ENCODE measurements at regions not wholly inside any gene's neighbourhood (a gene's known extent, or its start where the extent isn't known, plus 50 kb on each side); places are given as distances from the start of the nearest gene placed in this dataset.

DNA sequence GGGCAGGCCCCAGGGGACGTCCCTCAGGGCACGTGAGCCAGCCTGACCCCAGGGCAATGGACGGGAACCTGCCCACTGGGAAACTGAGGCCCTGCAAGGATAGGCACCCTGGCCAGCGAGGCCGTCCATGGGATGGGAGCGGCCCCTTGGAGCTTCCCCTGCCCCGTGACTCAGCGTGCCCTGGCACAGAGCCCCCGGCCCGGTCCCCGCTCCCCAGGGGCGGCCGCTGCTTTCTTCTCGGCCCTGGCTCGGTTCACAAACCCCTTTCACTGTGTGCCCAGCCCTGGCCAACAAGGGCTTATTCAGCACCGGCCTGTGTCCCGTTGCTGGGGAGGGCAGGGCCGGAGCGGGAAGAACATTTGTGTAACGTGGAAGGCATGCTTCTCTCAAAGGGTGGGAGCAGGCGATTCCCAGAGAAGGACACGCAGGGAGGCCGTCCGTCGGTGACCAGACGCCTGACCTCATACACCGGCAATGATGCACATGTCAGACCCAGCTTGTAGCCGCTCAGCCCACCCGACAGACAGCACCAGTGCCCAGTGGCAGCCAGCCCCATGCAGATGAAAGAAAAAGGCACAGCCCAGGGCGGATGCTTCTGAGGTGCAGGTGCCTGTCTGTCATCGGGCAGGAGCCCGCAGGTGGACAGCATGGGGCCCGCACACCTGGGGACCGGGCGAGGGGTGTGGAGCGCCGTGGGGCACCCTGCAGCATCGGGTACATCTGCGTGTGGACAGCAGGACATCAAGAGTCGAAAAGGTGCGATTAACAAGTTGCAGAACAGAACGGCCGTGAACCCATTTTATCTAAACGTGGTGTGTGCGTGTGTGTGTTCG is 94.5 kb downstream of the PDGFA start:
- no peak for DNase-seq

DNA sequence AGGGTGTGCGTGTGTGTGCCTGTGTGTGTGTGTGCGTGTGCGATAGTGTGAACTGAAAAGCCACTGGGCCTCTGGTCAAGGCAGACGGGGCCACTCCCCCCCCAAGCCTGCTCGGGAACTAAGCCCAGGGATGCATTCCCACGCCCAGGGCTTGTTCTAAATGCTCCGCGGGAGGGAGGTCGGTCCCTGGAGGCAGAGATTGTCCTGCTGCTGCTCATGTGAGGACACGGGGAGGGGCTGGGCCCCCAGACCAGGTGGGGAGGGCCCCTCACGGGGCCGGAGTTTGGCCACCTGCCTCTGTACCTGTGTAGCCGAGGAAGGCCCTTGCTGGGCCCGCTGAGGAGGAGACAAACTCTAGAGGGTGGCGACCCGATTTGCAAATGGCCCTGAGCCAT is 93.9 kb downstream of the PDGFA start:
- no peak for DNase-seq

DNA sequence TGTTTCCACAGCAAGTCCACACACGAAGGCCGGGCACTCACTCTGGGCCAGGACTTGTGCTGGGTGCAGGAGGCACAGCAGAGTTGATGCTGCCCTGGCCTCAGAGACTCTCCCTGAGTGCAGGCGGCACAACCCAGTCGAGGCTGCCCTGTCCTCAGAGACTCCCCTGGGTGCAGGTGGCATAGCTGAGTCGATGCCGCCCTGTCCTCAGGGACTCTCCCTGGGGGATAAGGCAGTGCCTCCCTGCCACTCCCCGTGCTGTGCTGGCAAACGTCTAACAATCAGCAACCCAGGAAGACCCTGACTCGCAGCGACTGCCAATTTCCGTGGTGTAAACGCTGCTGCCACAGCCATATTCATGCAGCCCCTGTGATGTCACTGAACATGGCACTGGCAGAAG is 93.1 kb downstream of the PDGFA start:
- no peak for DNase-seq

DNA sequence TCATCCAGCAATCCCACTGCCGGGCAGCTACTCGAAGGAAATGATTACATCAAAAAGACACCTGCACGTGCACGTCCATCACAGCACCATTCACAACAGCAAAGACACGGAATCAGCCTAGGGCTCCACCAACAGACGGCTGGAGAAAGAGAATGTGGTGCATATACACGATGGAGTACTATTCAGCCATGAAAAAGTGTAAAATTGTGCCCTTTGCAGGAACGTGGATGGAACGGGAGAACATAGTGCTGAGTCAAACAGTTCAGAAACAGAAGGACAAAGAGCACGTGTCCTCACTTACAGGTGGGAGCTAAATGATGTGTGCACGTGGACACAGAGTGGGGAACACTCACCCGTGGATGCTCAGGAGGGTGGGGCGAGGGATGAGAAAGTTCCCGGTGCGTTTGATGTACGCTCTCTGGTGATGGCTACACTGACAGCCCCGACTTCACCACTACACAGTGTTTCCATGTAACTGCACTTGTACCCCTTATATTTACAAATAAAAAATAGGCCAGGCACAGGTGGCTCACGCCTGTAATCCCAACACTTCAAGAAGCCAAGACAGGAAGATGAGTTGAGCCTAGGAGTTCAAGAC is 92.0 kb downstream of the PDGFA start:
- no peak for DNase-seq

DNA sequence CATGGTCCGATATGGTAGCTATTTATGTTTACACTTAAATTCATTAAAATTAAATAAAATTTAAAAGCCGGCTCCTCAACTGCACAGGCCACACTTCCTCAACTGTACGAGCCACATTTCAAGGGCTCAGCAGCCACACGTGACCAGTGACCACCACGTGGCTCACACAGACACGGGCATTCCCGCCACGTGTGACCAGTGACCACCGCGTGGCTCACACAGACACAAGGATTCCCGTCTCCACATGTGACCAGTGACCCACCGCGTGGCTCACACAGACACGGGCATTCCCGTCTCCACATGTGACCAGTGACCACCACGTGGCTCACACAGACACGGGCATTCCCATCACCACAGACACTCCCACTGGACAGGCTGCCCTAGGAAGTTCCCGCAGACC is 91.3 kb downstream of the PDGFA start:
- no peak for DNase-seq

DNA sequence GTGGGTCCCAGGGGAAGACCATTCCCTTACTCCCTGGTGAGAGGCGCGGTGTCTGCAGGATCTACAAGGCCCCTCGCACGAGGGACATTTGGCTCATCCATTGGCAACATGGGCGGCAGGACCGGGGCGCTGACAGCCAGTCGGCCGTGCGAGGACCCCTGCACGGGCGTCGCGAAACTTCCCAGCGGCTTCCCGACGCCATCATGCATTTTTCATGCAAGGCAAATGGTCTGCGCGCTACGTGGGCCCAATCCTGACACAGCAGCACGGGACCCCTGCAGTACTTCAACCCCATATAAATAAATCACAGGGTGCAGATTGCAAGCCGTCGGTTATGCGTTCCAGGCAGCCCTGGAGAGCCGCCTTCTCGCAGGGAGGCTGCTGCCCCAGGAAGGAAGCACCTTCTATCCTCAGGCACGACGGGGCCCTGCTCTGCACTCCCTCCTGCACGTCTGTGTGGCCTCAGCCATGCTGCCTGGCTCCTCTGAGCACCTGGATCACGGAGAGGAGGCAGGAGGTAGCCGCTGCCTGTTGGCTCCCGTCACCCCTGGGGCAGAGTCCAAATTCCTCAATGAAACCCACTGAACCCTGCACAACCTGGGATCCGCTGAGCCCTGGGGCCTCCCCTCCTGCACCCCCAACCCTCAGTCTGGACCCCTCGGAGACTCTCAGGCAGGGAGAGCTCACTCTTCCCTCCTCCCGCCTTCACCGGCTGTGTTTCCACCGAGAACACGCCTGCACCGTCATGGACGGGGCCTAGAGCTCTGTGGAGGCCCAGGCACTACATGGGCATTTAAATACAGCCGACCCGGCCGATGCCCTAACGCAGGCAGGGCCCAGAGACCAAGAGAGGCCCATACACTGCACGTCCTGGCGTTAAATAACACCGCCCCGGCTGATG is 90.5 kb downstream of the PDGFA start:
- DNase-seq = no peak

DNA sequence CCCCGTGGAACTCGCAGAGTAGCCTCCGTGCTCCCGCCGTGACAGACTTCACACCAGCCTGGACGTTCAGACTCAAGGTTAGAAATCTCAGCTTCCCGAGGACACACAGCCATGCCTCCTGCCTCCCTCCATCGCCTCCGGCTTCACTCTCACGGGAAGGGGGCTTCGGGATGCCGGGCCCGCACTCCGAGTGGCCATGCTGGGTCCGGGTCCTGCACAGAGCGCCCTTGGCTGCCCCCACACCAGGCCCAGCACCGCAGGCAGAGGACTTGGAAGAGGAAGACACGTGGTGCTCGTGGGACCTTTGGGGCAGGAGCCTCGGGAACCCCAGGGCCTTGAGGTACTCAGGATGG is 89.8 kb downstream of the PDGFA start:
- DNase-seq = no peak

DNA sequence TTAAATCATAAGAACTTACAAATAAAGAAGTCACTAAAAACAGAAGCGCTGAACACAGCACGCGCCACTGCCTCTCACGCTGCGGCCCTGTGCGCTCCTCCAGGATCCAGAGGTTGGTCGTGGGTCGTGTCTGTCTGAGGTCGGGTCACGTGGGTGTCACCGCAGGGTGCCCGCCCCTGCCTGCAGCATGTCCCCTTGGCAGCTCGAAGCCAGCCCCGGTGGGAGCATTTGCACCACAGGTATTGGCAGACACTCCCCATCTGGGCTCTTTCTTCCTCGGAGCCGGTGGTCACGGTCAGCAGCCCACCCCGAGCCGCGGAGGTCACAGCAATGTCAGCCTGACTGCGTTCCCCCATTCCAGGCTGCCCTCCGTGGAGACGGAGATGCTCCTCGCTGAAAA is 88.6 kb downstream of the PDGFA start:
- no peak for DNase-seq

DNA sequence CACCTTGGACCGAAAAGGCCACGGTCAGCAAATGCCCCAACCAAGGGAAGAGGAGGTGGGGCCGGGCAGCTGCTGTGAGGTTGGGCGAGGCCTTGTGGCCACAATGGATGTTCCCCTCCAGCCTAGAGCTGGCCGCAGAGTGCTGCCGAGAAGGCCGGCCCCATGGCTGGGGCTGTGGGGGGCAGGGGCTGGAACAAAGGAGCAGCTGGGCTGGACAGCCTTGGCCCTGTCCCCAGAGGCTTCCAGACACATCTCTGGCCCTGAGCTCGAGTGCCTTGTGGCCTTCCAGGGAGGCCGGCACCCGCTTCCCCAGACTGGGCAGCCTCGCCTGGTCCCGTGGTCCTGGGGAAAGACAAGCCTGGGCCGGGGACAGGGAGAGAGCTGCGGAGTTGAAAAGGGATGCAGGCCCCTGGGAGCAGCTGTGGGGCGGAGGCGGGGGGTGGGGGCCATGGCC is 88.0 kb downstream of the PDGFA start:
- no peak for DNase-seq

DNA sequence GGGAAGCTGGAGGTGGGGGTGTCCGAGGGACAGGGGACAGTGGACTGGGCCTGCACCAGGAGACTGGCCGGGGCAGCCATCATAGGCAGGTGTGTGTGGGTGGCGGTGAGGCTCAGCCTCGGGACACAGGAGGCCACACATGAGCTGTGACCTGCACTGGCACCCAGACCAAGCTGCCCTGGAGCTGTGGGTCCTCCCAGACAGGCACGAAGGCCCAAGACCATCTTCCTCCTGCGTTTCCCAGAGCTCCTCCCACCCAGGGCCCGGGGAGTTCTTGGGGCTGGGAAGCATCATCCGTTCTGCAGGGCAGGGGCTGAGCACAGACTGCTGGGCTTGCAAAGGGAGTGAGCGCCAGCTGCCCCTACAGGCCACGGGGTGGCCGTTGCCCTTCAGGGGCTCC is 87.4 kb downstream of the PDGFA start:
- DNase-seq = no peak

DNA sequence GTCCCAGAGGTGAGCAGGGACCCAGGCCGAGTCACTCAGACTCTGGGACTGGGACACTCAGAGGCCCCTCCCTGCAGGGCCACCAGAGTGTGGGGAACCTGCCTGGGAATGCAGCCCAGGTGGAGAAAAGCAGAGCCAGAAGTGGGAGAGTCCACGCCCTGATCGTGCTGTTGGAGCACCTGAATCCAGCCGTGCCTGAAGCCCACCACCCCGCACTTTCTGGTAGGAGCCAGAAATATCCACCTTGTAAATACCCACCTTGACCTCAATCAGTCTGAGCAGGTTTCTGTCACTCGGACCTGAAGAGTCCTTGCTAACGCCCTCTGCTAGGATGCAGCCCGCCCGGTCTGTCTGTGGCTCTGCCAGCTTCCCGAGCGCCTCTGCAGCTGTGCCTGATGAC is 86.7 kb downstream of the PDGFA start:
- no peak for DNase-seq

DNA sequence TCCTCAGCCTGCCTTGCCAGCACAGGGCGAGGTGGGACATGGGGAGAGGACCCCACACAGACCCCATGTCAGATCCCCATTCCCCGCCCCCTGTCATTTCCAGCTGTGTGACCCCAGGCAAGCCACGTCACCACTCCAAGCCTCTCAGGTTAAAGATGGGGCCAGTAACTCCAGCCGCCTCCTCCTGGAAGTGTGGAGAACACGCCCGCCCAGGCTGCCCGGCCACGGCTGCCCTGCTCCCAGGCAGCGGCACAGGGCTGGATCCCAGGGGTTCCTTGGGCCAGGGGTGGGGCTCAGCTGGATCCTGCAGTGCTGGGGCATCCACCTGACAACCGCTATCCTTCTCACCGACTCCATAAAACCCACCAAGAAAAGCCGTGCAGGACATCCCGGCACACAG is 86.1 kb downstream of the PDGFA start:
- DNase-seq = no peak

DNA sequence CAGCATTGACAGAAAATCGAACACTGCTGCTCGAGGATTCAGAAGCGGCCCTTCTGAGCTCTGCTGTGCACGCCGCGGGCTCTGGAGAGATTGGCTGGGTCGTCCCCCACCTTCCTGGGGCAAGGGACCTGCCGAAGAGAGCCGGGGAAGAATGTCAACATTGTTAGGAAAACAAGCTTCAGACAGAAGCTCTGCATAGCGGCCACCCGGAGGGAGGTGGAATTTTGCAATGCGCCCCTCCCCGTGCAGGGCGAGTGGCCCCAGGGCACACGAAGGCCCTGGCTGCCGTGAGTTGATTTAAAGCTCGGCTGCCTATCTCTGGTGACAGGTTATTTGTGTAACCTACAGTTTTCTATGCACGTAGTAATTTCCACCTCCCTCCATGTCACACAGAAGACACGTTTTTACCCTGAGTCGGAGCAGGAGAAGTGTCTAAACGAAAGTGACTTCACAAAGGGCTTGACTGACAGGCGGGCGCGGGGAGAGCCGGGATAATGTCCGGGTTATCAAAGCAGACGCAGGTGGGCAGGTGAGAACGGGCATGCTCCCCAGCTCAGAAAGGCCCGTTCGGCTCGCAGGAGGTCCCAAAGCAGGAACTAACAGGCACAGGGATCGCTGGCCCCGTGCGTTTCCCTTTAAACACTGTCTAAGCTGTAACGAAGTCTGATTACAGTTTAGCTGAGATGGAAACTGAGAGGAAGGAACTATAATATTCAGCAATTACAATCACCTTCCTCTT is 84.6 kb downstream of the PDGFA start:
- DNase-seq = no peak

DNA sequence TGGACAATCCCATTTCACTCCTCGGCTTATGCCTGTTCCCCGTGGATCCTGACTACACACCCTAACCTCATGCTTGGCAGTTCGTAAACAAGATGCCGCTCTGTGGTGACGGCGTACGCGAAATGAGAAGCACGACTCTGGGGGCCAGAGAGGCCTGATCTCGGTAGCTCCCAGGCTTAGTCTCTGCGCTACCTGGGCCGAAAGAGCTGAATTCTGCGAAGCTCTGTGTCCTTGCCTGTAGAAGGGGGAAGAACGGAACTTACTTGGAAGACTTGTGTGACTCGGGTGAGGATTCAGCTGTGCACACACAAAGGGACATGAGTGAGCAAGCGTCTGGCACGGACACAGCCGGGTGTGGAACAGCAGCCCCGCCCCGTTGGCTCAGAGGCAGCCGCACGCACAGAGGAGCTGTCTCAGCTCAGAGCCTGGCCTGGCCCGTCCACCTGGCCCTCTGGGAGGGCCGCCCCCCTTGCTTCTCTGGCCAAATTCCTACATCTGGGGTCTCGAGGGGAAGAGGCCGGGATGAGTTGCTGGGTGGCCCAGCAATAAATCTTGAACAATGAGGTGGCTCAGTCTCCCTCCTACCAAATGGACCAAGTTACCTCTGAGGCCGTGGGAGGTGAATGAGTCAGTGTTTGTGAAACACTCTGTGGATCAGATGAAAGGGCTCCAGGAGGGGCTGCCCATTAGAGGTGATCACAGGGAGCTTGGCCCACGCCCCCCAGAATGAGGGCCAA is 83.8 kb downstream of the PDGFA start:
- DNase-seq = peak; percentile 46

DNA sequence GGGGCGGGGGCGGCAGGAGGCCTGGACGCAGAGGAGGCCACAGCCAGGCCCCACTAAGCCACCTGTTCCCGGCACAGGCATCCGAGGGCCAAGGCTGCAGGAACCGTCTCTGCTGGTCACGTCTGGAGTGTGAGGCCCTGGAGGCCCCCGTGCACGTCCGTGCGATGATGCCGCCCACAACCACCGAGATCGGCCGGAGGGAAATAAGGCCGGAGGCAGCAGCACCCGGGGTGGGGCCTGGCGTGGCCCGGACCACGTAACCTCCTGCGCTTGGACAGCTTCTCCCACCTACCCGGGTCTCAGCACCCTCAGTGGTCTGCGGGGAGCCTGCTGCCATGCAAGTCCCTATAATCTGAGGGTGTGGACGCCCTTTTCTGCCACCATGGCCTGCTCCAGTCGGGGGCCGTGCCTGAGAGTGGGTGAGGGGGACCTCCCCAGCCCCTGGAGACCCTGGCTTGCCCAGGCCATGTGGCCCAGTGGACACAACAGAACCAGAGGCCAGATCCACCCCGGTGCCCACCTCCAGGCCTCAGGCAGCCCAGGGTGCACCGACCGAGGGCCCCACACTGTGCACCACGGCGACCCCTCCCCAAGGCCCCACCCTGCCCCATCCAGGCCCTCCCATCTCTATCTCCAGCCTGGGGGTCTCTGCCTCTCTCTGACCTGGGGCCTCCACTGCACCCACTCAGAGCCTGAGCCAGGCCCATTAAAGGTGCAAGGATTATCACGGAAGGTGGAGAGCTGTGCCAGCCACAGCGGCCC is 83.1 kb downstream of the PDGFA start:
- no peak for DNase-seq

DNA sequence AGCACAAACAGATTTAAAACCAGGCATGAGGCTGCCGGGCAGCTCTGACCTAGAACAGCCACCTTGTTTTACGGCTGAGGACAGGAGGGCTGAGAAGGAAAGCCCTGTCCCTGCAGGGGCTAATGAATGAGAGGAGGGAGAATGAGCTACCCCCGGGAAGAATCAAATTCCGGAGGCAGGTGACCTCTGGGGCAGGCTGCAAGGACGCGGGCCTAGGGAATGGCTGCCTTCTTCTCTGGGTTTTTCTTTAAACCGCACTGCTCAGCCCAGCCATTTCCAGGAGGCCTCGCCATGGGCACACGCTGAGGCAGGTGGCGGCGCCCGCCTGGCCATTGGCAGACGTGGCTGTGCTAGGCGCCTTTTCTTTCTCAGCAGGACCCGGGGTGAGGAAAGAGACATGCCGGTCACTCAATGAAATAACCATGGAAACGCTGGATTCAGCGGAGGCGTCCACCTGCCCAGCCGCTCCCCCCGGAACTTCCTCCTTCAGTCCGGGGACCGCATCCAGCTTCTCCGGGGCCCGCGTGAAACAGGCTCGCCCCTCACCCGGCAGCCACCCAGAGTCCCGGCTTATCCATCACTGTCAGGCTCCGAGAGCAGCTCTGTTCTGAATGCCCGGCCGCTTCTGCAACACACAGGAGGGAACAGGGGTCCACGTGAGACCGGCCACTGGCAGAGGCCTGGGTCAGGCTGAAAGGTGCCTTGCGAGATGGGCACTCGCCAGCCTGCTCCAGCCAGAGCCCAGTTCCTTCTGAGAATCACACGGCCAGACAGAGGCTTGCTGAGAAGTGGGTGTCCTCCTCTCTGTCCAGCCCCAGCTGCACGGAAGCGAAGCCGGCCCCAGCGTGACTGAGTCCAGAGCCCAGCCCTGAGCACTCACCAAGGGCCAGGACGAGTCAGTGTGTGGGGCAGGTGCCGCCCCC is 82.1 kb downstream of the PDGFA start:
- DNase-seq = no peak

DNA sequence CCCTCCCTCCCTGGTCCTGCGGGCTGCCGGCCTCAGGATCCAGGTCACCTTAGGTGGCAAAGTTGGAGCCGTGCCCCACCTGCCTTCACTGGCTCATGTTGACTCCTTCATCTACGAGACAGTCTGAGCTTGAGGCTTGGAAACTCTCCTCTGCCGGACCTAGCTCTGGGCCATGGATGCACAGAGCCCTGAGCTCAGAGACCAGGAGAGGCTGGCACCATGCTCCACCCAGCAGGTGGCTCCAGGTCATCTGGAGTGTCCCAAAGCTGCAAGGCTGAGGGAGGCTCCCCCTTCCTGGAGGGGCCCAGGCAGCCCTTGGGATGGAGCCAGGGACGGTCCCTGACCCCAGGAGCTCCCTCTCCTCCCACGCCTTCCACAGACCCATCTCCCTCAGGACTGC is 81.3 kb downstream of the PDGFA start:
- DNase-seq = no peak

DNA sequence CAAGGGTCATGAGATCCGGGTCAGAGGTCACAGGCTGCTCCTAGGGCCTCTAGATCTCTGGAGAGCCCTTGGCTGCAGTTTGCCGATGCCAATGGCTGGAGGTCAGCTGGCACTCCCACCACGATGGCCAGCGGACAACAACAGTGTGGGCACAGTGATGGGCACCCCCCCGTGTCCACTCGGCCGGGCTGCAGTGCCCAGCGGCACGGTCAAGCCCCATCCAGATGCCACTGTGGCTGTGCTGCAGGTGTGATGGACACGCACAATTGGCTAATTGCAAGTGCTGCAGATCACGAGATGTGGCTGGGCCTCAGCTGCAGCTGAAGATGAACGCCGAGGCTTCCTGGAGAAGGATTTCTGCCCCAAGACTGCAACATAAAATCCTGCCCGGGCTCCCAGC is 80.7 kb downstream of the PDGFA start:
- DNase-seq = no peak

DNA sequence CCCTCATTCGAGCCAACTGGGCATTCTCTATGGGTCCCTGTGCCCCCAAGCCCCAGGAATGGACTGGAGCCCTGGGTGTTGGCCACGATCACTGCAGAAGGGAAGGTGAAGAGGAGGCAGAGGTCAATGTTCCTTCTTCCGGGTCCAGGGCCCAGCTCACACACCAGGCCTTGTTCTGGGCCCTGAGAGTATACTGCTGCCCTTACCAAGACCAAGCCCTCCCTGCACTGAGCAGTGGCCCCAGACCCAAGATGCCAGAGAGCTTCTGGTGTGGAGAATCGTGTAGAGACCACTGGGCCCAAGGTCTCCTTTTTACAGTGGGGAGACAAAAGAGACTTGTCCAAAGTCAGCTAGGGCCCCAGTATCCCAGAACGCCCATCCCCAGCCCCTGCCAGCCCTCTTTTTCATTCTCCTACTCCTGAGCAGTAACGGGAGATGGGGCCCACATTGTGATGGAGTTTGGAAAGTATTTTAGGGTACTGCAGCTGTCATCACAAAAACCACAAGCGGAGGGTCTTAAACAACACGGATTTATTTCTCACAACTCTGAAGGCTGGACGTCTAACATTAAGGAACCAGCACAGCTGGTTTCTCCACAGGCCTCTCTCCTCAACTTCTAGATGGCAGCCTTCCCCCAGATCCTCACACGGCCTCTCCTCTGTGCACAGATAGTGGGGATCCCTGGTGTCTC is 79.4 kb downstream of the PDGFA start:
- no peak for DNase-seq
